ENCODE measurements at regions not wholly inside any gene's neighbourhood (a gene's known extent, or its start where the extent isn't known, plus 50 kb on each side); places are given as distances from the start of the nearest gene placed in this dataset.

GRCh38 chr13:34152996-34153395 lies 335.0 kb downstream of the RFC3 start:
- TF ChIP-seq CTCF (IDR thresholded peaks at IDR 0.05): no peak
- TF ChIP-seq POLR2A (IDR thresholded peaks at IDR 0.05): no peak

Data from heart left ventricle (tissue), 13 donors.